NCI-H2029 (cell line): ENCODE measurements at regions not wholly inside any gene's neighbourhood (a gene's known extent, or its start where the extent isn't known, plus 50 kb on each side); places are given as distances from the start of the nearest gene placed in this dataset.
A peak's percentile ranks its signal among the peaks of the same experiment; 100 is the strongest.

Source experiments
- DNase-seq: peaks from one replicate; lab custom pipeline; 2025; lab: John Stamatoyannopoulos, UW

DNA sequence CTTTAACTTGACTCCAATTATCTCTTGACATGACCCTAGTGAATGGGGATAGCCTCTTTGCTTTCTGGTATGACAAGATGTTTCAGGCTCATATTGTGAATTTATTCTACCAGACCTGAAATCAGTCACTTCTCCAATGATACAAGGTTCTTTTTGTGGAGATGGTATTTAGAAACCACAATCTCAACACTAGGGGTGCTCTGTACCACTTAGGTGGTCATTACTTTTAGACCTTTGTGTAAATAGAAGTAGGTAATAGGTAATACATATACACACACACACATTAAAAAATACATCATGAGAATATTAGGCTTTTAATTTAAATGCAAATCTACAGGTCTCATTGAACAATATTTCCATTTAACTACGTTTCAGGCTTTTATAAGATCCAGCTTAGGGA lies 199.0 kb upstream of the RHOBTB1 start:
- DNase-seq = no peak

DNA sequence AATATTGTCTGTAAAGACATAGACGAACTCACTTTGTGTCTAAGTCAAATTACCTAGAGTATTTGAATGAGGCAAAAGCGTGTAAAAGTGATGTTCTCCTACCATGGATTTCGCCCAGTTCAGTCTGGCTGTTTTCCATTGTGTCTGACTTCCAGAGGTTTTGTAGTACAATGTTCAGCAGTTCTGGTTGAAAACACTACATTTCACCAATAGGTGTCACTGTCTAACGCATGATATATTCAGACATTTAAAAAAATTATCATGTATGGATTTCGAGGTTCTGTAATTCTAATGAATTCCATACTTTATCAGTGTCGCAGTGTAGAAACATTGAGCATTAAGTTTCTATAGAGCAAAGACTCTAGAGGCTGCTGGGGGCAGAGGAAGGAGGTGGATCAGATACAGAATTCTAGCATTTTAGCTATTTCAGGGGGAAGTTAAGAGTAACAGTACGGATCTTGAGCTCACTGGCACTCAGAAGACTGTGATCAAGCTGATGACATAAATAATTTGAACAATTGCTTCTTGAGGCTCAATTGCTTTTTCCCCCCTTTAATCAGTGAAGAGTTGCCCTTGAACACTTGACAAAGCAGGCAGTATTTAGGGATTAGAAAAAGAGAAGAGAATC lies 196.9 kb upstream of the RHOBTB1 start:
- peak; percentile 7 for DNase-seq

DNA sequence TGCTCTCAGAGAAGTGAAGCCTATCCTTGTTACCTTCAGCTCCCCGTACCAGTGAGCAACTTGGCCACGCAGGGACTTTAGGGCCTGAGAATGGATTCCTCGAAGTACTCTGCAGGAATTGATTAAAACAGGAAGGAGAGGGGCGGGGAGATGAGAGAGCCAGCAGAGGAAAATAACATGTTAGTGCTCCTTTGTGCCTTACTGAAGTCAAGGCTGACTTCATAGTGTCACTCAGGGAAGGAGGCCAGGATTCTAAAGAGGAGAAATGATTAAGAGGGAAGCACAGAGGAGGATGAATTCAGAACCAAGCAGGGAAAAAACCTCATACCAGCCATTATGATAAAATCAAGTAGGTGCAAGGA lies 195.6 kb upstream of the RHOBTB1 start:
- DNase-seq = no peak

DNA sequence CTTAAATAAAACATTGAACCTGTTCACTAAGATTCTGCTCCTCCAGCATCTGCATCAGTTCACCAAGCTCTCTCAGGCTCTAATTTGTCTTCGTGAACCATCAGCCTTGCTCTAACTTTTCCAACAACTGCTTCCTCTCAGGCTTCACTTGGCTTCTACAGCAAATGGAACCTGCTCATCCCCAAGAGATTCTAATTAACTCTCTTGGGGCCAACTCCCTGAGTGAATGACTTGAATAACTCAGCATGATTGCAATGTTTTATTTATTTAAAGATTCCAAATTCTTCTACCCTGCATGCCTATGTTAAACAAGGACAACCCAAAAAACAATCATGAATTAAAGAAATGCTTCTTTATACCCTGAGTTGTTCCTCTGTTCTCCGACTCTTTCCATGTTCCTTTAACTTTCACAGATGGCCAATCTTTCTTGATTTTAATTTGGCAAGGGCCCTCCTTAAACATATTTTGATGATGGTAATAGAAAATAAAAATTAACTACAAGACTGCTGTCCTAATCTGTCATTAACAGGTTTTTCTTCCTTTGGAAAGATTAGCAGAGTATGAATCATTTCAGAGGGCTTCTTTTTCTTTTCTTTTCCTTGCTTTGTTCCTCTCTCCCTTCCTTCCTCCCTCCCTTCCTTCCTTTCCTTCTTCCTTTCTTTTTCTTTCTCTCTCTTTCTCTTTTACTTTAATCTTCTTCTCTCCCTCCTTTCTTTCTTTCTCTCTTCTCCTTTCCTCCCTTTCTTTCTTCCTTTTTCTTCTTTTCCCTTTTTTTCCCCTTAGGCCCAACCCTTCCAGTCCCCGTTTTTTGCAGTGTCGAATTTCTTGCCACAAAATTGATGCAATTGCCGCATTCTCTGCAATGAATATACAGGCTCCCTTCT lies 195.0 kb upstream of the RHOBTB1 start:
- DNase-seq = no peak

DNA sequence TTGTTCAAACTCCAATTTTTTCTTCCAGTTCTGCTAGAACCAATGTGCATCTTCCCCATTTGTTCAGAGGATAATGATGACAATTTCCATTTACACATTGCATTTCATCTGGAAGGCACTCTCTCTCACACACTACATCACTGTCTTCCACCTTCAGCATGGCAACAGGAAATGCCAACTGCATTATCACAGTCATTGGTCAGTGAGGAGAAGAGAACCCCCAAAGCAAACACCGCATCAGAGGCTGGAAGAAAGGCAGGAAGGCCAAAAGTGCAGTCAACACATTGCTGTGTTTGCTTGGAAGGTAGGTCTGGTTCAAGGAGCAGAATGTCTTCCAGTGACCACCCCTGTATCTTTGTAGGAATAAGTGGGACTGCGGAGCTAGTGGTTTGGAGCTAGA lies 192.2 kb upstream of the RHOBTB1 start:
- DNase-seq = no peak

DNA sequence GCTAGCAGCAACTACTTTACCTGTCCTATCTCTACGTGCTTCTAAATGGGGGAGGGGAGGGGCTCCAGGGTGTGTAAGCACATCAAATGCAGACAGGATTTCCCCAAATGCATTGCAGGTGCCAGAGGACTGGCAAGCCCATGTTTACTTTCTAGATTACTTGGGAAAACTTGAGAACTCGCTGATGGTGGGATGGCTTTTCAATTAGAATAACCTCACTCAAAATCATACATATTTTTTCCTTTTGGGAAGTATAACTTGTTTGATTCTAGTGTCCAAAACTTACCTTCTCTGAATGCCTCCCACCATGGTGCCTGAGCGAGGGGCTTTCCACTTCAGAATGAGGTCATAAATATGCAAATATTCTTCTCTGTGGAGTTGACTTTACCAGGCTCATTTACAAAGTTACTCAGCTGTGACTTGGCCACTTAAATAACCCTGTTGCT lies 191.3 kb upstream of the RHOBTB1 start:
- no peak for DNase-seq

DNA sequence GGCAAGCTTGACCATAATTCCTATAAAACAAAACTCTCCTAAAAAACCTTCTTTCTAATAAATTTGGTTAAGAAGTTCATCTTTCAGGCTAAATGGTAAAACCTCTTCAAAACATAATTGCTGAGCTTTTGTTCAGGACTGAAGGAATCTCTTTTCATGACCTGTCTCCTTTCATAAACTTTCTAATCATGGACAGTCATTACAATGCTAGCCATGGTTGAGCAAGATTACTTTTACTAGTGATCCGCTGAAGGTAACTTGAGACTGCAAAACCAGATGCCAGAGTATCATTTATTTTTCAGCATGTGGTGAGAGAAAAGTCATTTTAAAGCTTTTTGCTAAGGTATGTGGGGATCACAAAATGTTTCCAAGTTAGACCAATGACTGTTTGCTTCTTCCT lies 186.4 kb upstream of the RHOBTB1 start:
- DNase-seq = no peak

DNA sequence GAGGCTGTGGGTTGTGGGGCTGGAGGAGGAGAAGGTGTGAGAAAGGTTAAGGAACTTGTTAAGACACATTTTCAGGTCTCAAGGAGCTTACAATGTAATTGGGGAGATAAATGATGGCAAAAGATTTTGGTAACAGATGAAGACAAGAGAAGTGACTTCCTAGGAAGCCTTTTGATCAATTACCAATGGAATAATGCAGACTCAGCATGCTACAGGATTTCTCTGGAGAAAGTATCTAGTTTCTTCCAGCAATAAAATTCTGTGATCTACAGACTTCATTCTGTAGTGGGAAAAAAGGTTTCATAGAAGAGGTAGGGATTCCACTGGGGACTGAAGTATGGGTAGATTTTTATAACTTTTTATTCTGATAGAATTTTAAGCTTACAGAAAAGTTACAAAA lies 184.2 kb upstream of the RHOBTB1 start:
- no peak for DNase-seq

DNA sequence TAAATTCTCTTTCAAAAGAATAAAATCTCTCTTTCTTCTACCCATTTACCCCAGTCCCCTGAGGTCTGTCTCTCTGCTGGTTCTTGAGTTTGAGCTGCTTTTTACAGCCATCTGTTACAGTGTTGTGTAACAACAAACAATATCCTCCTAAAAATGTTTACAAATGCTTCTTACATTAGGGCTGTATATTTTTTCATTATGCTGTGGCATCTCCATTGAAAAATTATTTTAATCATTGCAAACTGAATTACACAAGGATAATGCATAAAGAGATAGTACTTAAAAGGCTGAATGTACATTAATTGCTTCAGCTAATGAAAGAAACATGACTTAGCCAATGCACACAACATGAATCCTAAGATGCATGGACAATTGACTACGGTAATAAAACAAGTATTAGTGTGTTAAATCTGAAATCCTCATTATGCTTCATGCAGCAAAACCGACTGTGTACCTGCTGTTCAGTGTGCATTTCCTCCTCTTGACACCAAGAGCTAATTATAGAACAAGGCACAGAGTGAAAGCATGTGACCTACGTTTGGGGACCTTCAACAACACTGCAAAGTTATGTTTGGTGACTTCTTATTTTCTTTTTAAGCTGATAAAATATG lies 181.7 kb upstream of the RHOBTB1 start:
- DNase-seq = no peak

DNA sequence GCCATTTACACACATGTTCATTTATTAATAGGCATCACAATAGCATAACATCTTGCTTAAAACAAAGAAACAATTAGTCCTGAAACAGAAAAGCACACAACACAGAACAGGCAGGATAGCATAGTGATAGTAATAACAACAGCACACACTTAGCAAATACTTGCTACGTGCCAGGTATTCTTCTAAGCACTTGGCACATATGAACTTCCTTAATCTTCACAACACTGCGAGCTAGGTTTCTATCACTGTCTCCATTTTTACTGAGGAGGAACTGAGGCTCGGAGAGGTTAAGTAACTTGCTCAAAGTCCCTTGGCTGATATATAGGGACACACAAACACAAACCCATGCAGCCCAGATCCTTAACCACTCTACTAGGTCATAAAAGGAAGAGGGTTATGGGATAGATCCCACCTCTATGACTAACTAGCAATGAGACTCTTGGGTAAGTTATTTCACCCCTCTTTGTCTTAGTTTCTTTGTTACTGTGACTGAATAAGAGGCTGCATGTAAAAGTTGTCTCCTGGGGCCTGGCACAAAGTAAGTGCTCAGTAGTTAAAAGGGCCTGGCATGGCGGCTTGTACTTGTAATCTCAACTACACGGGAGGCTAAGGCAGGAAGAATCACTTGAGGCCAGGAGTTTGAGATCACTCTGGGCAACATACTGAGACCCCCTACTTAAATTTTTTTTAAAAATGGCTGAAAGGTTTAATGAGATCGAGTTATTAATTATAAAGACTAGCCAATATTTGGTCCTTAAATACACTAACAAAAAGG lies 181.0 kb upstream of the RHOBTB1 start:
- no peak for DNase-seq

DNA sequence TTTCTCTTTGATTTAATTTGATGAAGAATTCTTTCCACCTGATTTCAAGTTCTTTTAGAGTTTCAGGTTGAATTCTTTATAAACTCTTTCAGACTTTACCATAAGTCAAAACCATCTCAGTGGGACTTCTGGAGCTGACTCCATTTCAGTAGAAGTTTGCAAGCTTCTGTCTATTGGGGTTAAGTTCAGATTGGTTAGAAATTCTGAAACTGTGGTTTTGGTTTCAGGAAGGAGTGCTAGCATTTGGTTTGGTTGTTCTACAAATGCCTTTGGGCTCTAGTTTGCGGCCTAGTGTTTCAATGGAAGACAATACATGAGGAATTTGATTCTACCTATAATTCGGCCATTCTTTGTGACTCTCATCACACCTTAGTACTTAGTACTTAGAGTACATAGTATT lies 176.8 kb upstream of the RHOBTB1 start:
- DNase-seq = no peak

DNA sequence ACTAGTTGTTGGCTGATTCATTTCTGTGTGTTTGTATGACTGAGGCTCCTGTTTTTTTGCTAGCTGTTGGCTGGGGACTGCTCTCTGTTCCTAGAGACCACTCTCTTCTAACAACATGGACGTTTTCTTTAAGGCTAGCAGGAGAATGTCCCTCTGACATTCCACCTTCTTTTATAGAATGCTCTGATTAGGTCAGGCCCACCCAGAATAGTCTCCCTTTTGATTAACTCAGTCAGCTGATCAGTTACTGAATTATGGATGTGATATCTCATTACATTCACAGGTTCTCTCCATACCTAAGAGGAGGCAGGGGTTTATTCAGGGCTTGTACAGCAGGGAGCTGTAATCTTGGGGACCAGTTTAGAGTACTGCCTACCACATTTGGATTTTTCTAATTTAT lies 175.6 kb upstream of the RHOBTB1 start:
- no peak for DNase-seq

DNA sequence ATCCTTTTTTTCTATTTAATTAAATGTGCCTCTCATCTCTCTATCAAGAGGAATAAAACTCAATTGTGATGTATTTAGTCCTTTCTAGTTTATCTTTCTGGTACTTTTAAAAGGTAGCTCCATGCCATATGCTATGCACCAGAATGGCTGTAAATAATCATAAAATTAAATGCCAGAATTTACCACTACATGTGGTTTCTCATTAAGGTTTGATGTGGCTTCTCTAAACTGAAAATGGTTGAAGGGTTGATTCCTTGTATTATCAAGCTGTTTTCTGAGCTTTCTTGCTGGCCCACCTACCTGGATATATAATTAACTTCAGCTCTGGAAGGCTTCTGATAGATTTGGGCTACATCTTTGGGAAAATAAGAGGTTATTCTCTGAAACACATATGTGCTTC lies 171.9 kb upstream of the RHOBTB1 start:
- DNase-seq = no peak

DNA sequence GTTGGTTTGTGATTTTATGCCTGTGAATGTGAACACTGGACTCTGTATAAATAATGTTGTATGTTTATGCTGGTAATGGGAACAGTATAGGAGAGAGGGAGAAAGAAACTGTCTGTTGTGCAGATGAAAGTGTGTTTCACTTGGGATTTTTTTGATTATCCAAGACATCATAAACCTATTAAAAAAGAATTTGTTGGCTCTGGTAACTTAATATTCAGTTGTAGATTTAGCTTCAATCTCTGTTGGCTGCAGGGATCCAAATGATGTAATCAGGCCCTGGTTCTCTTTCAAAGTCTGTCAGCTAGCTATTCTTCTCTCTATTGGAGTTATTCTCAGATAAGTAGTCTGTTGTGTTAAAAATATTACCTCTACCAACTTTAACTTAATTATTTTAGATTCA lies 168.8 kb upstream of the RHOBTB1 start:
- DNase-seq = no peak

DNA sequence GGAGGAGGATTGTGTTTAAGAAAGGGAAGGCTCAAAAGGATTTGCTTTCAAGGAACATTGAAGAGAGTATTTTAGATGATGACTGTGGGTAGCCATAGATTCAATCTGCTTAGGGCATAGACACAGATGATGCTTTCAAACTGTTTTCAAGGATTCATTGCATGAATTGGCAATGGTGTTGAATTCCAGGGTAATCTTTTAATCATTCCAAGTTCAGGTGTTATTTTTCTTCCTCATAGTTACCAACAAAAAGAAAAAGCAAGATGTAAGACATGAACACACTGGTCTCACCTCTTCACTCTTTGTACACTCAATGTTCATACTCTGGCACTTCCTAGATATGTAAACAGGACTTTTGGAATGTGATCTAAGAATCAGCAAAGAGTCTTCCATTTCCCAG lies 167.0 kb upstream of the RHOBTB1 start:
- no peak for DNase-seq

DNA sequence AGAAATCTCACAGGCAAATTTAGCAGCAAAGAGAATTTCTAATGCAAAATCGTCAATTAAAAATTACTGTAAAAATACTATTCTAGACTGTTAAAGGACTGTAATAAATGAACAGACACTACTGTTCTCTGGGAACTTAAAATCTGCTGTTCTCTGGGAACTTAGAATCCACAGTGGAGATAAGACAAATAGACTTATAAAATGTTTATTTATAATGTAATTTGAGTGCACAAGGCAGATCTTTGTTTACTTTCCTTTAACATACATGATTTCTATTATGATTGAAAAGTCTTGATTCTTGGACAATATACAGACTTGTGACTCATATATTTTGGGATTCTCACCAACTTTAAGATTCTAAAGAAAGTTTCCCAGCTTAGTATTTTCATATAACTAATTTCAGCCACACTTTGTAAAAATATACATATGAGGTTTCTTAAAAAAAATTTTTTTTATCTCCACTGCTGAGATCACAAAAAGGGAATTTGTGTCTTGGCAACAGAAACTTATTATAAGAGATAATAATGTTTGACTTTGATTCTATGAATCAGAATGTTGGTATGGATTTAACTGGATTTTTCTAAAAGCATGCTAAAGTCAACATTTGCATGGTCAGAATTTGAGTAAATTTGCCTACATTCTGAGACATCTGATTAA lies 166.3 kb upstream of the RHOBTB1 start:
- DNase-seq = no peak

DNA sequence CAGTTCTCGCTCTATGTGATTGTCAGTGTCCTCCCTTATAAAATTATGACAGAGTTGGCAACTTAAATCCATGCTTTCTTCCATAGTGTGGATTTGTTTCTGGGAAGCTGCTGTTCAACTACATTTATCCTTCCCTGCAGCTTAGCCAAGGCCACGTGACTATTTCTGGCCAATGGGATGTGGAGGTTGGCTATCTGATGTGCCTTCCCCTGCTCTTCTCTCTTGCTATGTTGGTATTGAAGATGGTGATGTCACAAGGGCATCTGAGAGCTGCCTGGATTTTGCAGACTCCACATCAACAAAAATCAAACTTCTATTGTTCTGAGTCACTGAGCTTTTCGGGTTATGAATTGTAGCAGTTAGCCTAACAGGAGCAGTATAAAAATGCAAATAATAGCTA lies 164.9 kb upstream of the RHOBTB1 start:
- no peak for DNase-seq

DNA sequence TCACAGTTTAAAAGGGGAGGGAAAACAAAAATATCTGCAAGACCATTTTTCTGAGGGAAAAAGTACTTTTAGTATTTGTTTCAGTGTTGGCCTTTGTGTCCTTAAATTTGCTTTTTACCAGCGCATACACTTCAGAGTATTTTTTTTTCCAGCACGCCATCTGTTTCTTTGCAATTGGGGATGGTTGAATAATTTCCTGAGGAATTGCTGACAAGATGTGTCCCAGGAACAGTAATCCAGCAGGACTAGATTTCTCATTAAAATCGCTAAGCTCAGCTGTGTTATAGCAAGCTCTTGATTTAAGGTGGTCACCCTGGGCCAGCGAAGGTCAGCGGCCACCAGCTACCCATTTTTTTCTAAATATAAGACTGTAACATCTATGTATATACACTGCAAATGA lies 156.9 kb upstream of the RHOBTB1 start:
- no peak for DNase-seq

DNA sequence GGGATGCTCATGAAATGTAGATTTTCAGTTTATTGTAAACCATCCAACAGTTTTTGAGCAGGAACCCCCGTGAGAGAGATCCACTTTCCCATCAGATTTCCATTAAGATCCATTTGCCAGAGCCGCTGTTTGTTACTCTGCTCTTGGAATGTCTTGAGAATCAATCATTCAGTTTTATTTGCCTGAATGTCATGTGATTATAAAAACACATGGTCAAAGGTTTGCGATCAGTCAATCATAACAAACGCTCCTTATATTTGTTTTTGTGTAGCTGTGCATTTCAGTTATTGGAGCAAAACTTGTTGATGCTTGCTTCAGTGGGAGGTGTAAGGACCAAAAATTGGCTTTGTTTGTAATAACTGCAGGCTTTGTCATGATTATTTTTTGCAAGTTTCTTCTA lies 155.8 kb upstream of the RHOBTB1 start:
- DNase-seq = no peak

DNA sequence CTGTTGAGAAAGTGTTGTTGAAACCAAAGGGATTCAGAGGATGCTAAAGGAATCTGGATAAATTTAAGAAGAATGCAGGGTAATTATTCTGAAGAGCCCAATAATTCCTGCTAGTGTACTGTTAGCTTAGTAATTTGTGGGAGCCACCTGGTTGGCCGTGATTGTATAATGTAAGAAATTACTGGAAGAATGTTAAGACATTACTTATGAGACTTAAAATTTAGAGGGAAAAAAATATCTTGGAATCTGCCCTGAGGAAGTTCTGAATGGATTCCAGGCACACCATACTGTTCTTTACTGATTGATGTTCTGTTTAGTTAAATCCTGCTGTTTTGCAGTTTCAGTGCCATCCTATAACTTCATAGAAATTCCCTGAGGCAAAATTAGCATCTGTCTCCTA lies 155.0 kb upstream of the RHOBTB1 start:
- DNase-seq = no peak

DNA sequence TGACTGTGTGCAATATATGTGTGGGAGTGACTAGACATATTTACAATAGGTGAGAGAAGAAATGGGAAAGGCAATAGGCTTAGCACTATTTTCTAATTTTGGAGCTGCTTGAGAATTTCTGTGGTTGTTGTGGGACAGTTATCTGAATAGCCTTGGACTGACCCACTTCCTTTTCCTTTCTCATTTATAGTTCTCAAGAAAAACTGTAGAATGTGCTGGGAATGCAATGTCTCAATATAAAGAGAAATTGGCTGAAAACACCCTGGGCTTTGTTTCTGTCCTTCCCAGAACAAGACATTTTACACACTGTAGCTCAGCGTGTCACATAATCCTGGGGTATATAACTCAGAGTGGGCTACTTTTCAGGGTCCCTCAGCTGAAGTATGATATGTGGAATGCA lies 153.0 kb upstream of the RHOBTB1 start:
- no peak for DNase-seq

DNA sequence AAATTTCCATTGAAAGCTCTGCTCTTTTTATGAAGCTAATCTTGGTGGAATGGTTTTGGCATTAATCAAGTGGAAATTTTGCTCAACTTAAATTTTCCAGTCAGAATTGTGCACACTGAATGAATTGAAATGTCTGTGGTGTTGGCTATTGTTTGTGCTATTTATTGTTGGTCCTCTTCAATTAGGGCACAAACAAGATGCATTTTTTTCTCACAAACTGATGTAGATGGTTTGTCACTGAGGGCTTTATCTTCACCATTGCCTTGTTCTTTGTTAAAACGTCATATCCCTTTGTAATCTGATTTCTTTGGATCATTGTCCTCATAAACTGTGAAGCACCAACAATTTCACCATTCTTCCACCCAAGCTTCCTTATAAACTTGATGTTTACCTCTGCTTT lies 152.1 kb upstream of the RHOBTB1 start:
- no peak for DNase-seq
